Kidney (tissue), 13 donors: ENCODE measurements at regions not wholly inside any gene's neighbourhood (a gene's known extent, or its start where the extent isn't known, plus 50 kb on each side); places are given as distances from the start of the nearest gene placed in this dataset.

Experiments used
- DNase-seq, 5 donors: peaks; one replicate each; pipeline ENCODE4 v3.0.0-alpha.2; 2013 to 2020
- FAIRE-seq: peaks from 2 replicates; lab custom pipeline; 2012; peaks lifted over from hg19 to GRCh38; lab: Jason Lieb, UNC
- H3K27ac ChIP-seq, 2 donors: one replicate each; pipeline ENCODE4 v1.7.0; 2013; ENCODE audit warnings: low read depth in 2 of 2, low read length in 2 of 2, inconsistent platforms in 1 of 2
- H3K27me3 ChIP-seq: one replicate; pipeline ENCODE4 v1.7.1; 2013; ENCODE audit warnings: low read length, inconsistent platforms; ENCODE audit not compliant: control insufficient read depth, insufficient read depth
- H3K36me3 ChIP-seq, 3 donors: one replicate each; pipeline versions ENCODE4 v1.7.0 to v1.7.1; 2013; ENCODE audit warnings: low read length in 3 of 3, control low read depth in 1 of 3, inconsistent platforms in 1 of 3; ENCODE audit not compliant: insufficient read depth in 3 of 3, control insufficient read depth in 2 of 3
- H3K4me1 ChIP-seq, 3 donors: one replicate each; pipeline versions ENCODE4 v1.7.0 to v1.7.1; 2013; ENCODE audit warnings: low read length in 3 of 3, inconsistent platforms in 1 of 3, low read depth in 1 of 3; ENCODE audit not compliant: control insufficient read depth in 2 of 3, insufficient read depth in 2 of 3
- H3K4me3 ChIP-seq, 3 donors: one replicate each; pipeline versions ENCODE4 v1.7.0 to v1.8.1; 2013; ENCODE audit warnings: low read length in 3 of 3, control low read depth in 1 of 3, inconsistent platforms in 1 of 3
- H3K9ac ChIP-seq, 3 donors: one replicate each; pipeline versions ENCODE4 v1.7.0 to v1.7.1; 2013; ENCODE audit warnings: low read length in 3 of 3, control low read depth in 1 of 3, inconsistent platforms in 1 of 3
- H3K9me3 ChIP-seq, 3 donors: one replicate each; pipeline versions ENCODE4 v1.7.0 to v1.7.1; 2013; ENCODE audit warnings: low read length in 3 of 3, control low read depth in 1 of 3, inconsistent platforms in 1 of 3; ENCODE audit not compliant: control insufficient read depth in 2 of 3, insufficient read depth in 1 of 3
- CTCF ChIP-seq: IDR thresholded peaks from 3 replicates; pipeline ENCODE4 v1.5.1; 2012; ENCODE audit warnings: mild to moderate bottlenecking, moderate library complexity, borderline replicate concordance; ENCODE audit not compliant: insufficient read depth; ENCODE audit errors: extremely low read depth
- intact Hi-C: fragments of 100-400 bp; cut with DNase I; formaldehyde crosslinking; loops from one replicate; pipeline ENCODE4 v1.11.1; 2022
- donor health status: control.
- donor health status: control.
- donor health status: control.
- donor health status: control.
- donor health status: control.
- donor health status: DM: yes; HTN: yes; CAD: no.
- donor health status: Normal renal cell carcinoma (clear cell type).

- Histone ChIP-seq H3K27me3 (no peaks in the 10 kb centered on the region), H3K9ac (no peak overlapping the region), H3K4me3 (no peak overlapping the region), H3K36me3 (no peaks in the 10 kb centered on the region), H3K9me3 (peaks cover 0 to 13% (median 0%) of the 10 kb centered on the region in 3 donors), H3K27ac (no peak overlapping the region), H3K4me1 (no peaks in the 10 kb centered on the region)
- FAIRE-seq (no peak), DNase-seq (no peak)
- TF ChIP-seq CTCF: no peak
- intact Hi-C loops: no loop called here
Measured at GRCh38 chr20:12406978-12407377, 489.3 kb downstream of the BTBD3 start.

DNA sequence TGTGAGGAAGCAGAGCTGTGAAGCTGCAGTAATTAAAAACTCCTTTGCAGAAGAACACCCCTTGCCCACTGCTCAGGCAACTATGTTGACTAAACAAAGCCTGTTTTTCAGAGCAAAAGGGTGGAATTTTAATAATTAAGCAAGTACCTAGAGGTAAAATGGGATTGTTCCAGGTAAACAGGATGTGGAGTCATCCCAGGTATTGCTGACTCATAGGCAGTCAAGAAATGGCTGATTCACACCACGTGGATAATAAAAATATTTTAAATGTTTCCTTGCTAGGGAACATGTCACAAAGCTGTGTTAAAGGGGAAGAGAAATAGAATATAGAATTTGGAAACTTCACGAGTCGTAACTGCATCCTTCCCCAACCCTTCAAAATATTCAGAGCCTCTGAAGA lies 491.8 kb downstream of the BTBD3 start:
- Histone ChIP-seq H3K27me3 (no peaks in the 10 kb centered on the region), H3K4me3 (no peak overlapping the region), H3K9ac (no peak overlapping the region), H3K4me1 (no peaks in the 10 kb centered on the region), H3K27ac (no peak overlapping the region), H3K9me3 (peaks cover 0 to 13% (median 0%) of the 10 kb centered on the region in 3 donors), H3K36me3 (no peaks in the 10 kb centered on the region)
- intact Hi-C loops: no loop called here
- no peak for TF ChIP-seq CTCF
- FAIRE-seq (no peak), DNase-seq (no peak)

- no peak for DNase-seq
- TF ChIP-seq CTCF: no peak
- Histone ChIP-seq H3K27me3 (no peaks in the 10 kb centered on the region), H3K4me1 (no peaks in the 10 kb centered on the region), H3K9me3 (peaks cover 0 to 13% (median 0%) of the 10 kb centered on the region in 3 donors), H3K9ac (no peak overlapping the region), H3K4me3 (no peak overlapping the region), H3K27ac (no peak overlapping the region), H3K36me3 (no peaks in the 10 kb centered on the region)
- intact Hi-C loops: no loop called here
- FAIRE-seq: no peak
Measured at GRCh38 chr20:12410783-12411182, 493.1 kb downstream of the BTBD3 start.

DNA sequence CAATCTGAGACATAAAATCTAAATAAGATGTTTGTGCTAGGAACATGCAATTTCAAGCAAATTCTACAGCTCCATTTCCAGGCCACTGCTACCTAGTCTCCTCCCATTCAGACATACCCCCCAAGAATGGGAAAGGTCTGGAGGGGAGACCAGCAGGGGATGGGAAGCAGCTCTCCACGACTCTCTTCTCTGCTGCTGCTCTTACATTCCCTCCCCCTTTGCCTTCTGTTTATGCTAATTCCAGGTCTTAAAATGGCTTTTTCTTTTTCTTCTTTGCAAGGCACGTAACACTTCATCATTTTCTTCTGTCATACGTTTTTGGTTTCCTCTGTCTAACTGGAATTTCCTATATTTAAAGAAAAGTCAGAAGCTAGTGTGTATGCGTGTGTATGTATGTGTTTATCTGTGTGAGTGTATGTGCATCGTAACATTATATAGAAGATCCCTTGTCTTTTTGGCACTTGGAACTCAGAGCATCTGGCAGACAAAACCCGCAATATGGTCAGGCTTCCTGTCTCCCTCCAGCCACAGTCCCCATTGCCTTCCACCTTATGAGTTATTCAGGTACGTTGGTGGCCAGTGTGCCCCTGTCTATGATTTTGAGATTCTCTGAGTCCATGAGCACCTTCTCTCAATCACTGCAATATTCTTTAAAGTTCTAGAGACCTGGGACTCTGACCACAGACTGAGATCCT lies 493.7 kb downstream of the BTBD3 start:
- TF ChIP-seq CTCF: no peak
- Histone ChIP-seq H3K36me3 (no peaks in the 10 kb centered on the region), H3K27ac (no peak overlapping the region), H3K9ac (no peak overlapping the region), H3K27me3 (no peaks in the 10 kb centered on the region), H3K4me1 (no peaks in the 10 kb centered on the region), H3K9me3 (peaks cover 0 to 10% (median 0%) of the 10 kb centered on the region in 3 donors), H3K4me3 (no peak overlapping the region)
- intact Hi-C loops: no loop called here
- FAIRE-seq (no peak), DNase-seq (no peak)
